WERI-Rb-1 (cell line): ENCODE measurements at regions not wholly inside any gene's neighbourhood (a gene's known extent, or its start where the extent isn't known, plus 50 kb on each side); places are given as distances from the start of the nearest gene placed in this dataset.

Source experiments
- DNase-seq: peaks from one replicate; pipeline ENCODE4 v3.0.0-alpha.2; 2020
- H3K27ac ChIP-seq: fragments of 250-450 bp; sonication (Bioruptor Pico); 2 replicates; pipeline ENCODE4 v1.5.1; 2020; ENCODE audit warnings: mild to moderate bottlenecking, moderate library complexity
- H3K27me3 ChIP-seq: fragments of 250-450 bp; sonication (Bioruptor Pico); 2 replicates; pipeline ENCODE4 v1.5.1; 2021; ENCODE audit warnings: mild to moderate bottlenecking, low read depth, moderate library complexity; ENCODE audit not compliant: insufficient read depth, severe bottlenecking
- H3K36me3 ChIP-seq: fragments of 250-450 bp; sonication (Bioruptor Pico); 2 replicates; pipeline ENCODE4 v1.5.1; 2020; ENCODE audit warnings: mild to moderate bottlenecking, moderate library complexity
- H3K4me3 ChIP-seq: 2 replicates; pipeline ENCODE4 v1.5.1; 2011; ENCODE audit warnings: low read depth, mild to moderate bottlenecking, control low read depth, low read length
- H3K9me3 ChIP-seq: fragments of 250-450 bp; sonication (Bioruptor Pico); 2 replicates; pipeline ENCODE4 v1.5.1; 2021; ENCODE audit warnings: mild to moderate bottlenecking, moderate library complexity; ENCODE audit not compliant: severe bottlenecking
- CTCF ChIP-seq: IDR thresholded peaks from 2 replicates; pipeline ENCODE4 v1.5.1; 2011; ENCODE audit warnings: low read depth, mild to moderate bottlenecking, control low read depth, inconsistent platforms, low read length

DNA sequence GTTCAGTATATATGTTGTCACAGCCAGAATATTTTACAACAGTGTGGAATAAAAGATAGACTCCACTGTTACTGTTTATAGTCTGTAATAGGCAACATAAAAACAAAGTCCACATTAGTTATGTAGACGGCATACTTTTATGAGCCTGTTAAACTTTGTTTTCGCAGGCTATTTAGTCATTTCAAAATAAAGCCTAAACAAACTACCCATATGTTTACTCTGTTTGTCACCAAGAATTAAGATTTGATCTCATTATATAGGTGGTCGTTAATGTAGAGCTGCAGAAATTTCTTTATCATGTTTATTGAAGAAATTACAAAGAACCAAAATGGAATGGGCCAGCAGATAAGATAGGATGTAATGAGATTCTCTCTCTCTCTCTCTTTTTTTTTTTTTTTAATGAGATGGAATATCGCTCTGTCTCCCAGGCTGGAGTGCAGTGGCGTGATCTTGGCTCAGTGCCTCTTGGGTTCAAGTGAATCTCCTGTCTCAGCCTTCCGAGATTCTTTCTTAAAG is 943.8 kb upstream of the SOX9 start:
- no peak overlapping the region for H3K27ac ChIP-seq
- peaks cover 43% of the 10 kb centered on the region for H3K27me3 ChIP-seq
- DNase-seq, result no peak
- H3K36me3 ChIP-seq, result no peaks in the 10 kb centered on the region
- no peak for TF ChIP-seq CTCF
- H3K9me3 ChIP-seq, result no peaks in the 10 kb centered on the region
- H3K4me3 ChIP-seq, result no peak overlapping the region

GRCh38 chr17:71180801-71181385 is 939.9 kb upstream of the SOX9 start:
- H3K4me3 ChIP-seq, result no peak overlapping the region
- DNase-seq, result no peak
- H3K36me3 ChIP-seq, result no peaks in the 10 kb centered on the region
- H3K9me3 ChIP-seq, result no peaks in the 10 kb centered on the region
- peaks cover 32% of the 10 kb centered on the region for H3K27me3 ChIP-seq
- no peak for TF ChIP-seq CTCF
- no peak overlapping the region for H3K27ac ChIP-seq

GRCh38 chr17:71183066-71183660 is 937.7 kb upstream of the SOX9 start:
- Histone ChIP-seq H3K9me3 (no peaks in the 10 kb centered on the region), H3K36me3 (no peaks in the 10 kb centered on the region), H3K27me3 (peaks cover 33% of the 10 kb centered on the region), H3K27ac (no peak overlapping the region), H3K4me3 (no peak overlapping the region)
- TF ChIP-seq CTCF, result no peak
- no peak for DNase-seq

GRCh38 chr17:71184716-71185115 is 936.1 kb upstream of the SOX9 start:
- Histone ChIP-seq H3K27ac (no peak overlapping the region), H3K36me3 (no peaks in the 10 kb centered on the region), H3K9me3 (no peaks in the 10 kb centered on the region), H3K27me3 (peaks cover 42% of the 10 kb centered on the region), H3K4me3 (no peak overlapping the region)
- no peak for TF ChIP-seq CTCF
- no peak for DNase-seq

DNA sequence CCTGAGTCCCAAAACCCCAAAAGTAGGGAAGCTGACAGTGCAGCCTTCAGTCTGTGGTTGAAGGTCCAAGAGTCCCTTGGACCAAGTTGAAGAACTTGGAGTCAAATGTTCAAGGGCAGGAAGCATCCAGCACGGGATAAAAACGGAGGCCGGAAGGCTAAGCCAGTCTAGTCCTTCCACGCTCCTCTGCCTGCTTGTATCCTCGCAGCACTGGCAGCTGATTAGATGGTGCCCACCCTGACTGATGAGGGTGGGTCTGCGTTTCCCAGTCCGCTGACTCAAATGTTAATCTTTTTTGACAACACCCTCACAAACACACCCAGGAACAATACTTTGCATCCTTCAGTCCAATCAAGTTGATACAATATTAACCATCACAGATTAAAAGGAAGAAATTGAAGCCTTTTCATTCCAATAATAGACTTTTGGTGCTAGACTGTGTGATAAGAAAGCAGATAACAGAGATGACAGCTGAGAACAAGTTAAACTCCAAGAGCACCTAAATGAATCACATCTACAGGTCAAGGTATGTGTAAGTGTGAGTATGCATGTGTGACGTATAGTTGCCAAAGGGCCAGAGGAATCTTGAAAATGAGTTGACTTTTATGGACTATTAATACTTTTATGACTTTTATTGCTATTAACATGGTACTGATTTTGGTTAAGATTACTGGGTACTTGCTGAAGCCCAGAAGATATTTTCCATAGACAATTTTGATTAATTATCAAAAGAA is 933.5 kb upstream of the SOX9 start:
- H3K27ac ChIP-seq, result no peak overlapping the region
- no peak overlapping the region for H3K4me3 ChIP-seq
- H3K9me3 ChIP-seq, result no peaks in the 10 kb centered on the region
- no peak for DNase-seq
- peaks cover 42% of the 10 kb centered on the region for H3K27me3 ChIP-seq
- no peaks in the 10 kb centered on the region for H3K36me3 ChIP-seq
- TF ChIP-seq CTCF, result no peak
